Keratinocyte (primary cell): ENCODE measurements at regions not wholly inside any gene's neighbourhood (a gene's known extent, or its start where the extent isn't known, plus 50 kb on each side); places are given as distances from the start of the nearest gene placed in this dataset.
"Not testable (repeated sequence)": the region's sequence is repeated elsewhere in the genome, so short reads cannot be mapped to it uniquely, and the experiment has no call there.

ENCODE experiments used
- DNase-seq: peaks from one replicate; pipeline ENCODE4 v3.0.0-alpha.2; 2011; ENCODE audit warnings: low read depth, missing footprints, low spot score
- FAIRE-seq: peaks from 2 replicates; lab custom pipeline; 2011; peaks lifted over from hg19 to GRCh38; lab: Jason Lieb, UNC
- H2AFZ ChIP-seq: 2 replicates; pipeline ENCODE4 v1.6.0; 2012; ENCODE audit warnings: low read length, control low read depth, inconsistent platforms; ENCODE audit not compliant: control insufficient read depth
- H3K27ac ChIP-seq: 2 replicates; pipeline ENCODE4 v1.5.1; 2011; ENCODE audit warnings: low read length; ENCODE audit not compliant: control insufficient read depth, insufficient read depth
- H3K27me3 ChIP-seq: 3 replicates; pipeline ENCODE4 v1.6.0; 2011; ENCODE audit warnings: low read length; ENCODE audit not compliant: control insufficient read depth, insufficient read depth; ENCODE audit errors: extremely low read depth
- H3K36me3 ChIP-seq, 2 experiments: 2 replicates in 1 of 2; 3 replicates in 1 of 2; pipeline ENCODE4 v1.5.1; 2011; ENCODE audit warnings: low read length in 2 of 2, mild to moderate bottlenecking in 1 of 2; ENCODE audit not compliant: control insufficient read depth in 2 of 2, insufficient read depth in 2 of 2; ENCODE audit errors: extremely low read depth in 1 of 2
- H3K4me1 ChIP-seq: 3 replicates; pipeline ENCODE4 v1.5.1; 2011; ENCODE audit warnings: low read length; ENCODE audit not compliant: control insufficient read depth, insufficient read depth; ENCODE audit errors: extremely low read depth
- H3K4me2 ChIP-seq: 3 replicates; pipeline ENCODE4 v1.6.0; 2011; ENCODE audit warnings: low read depth, low read length; ENCODE audit not compliant: control insufficient read depth, insufficient read depth; ENCODE audit errors: extremely low read depth
- H3K4me3 ChIP-seq, 3 experiments: fragments of 200-600 bp in 1 of 3; sonication (generic) in 1 of 3; 2 replicates in 2 of 3; 3 replicates in 1 of 3; pipeline ENCODE4 v1.5.1; 2011 to 2016; ENCODE audit warnings: low read length in 3 of 3, mild to moderate bottlenecking in 3 of 3, control low read depth in 2 of 3, inconsistent platforms in 1 of 3, low read depth in 1 of 3, mixed read lengths in 1 of 3, mixed run types in 1 of 3, moderate library complexity in 1 of 3; ENCODE audit not compliant: control insufficient read depth in 2 of 3, insufficient read depth in 2 of 3; ENCODE audit errors: extremely low read depth in 1 of 3
- H3K79me2 ChIP-seq: 2 replicates; pipeline ENCODE4 v1.6.0; 2012; ENCODE audit warnings: low read length; ENCODE audit not compliant: control insufficient read depth, insufficient read depth
- H3K9ac ChIP-seq: 3 replicates; pipeline ENCODE4 v1.6.0; 2011; ENCODE audit warnings: low read length; ENCODE audit not compliant: control insufficient read depth, insufficient read depth; ENCODE audit errors: extremely low read depth
- H3K9me1 ChIP-seq: 3 replicates; pipeline ENCODE4 v1.6.0; 2011; ENCODE audit warnings: low read length; ENCODE audit not compliant: control insufficient read depth, insufficient read depth; ENCODE audit errors: extremely low read depth
- H3K9me3 ChIP-seq: 2 replicates; pipeline ENCODE4 v1.5.1; 2012; ENCODE audit warnings: low read depth, low read length; ENCODE audit not compliant: control insufficient read depth
- H4K20me1 ChIP-seq: 3 replicates; pipeline ENCODE4 v1.6.0; 2011; ENCODE audit warnings: low read length; ENCODE audit not compliant: control insufficient read depth, insufficient read depth; ENCODE audit errors: extremely low read depth
- CTCF ChIP-seq, 3 experiments: IDR thresholded peaks in 1 of 3; conservative IDR thresholded peaks in 1 of 3; optimal IDR thresholded peaks in 1 of 3; 2 replicates in 2 of 3; 3 replicates in 1 of 3; pipeline versions ENCODE3 to v1.5.1; 2011; ENCODE audit warnings: low read length in 3 of 3, mild to moderate bottlenecking in 3 of 3, moderate library complexity in 2 of 3, control low read depth in 1 of 3, inconsistent platforms in 1 of 3; ENCODE audit not compliant: insufficient read depth in 2 of 3; ENCODE audit errors: extremely low read depth in 1 of 3
- EZH2 ChIP-seq: IDR thresholded peaks from one replicate; pipeline ENCODE4 v1.6.1; 2012; ENCODE audit warnings: inconsistent platforms, mild to moderate bottlenecking, low read length, moderate library complexity
- dilution Hi-C: fragments of 300-500 bp; cut with MboI; formaldehyde crosslinking; loops from one replicate; pipeline ENCODE4 v1.7.0; 2020; ENCODE audit warnings: low sequenced_read_pairs; ENCODE audit not compliant: extremely low pct_ligation_motif_present

- H3K4me1 ChIP-seq = no peaks in the 10 kb centered on the region
- DNase-seq (no peak), FAIRE-seq (no peak)
- no peaks in the 10 kb centered on the region for H4K20me1 ChIP-seq
- no peak overlapping the region for H3K9ac ChIP-seq
- dilution Hi-C loops = no loop called here
- H3K4me3 ChIP-seq = no peak overlapping the region
- no peak overlapping the region for H3K4me2 ChIP-seq
- TF ChIP-seq CTCF (optimal IDR thresholded peaks at IDR 0.05 in 1 of 3, IDR thresholded peaks at IDR 0.05 in 1 of 3, conservative IDR thresholded peaks at IDR 0.05 in 1 of 3; ENCODE audit: extremely low read depth in 1 of 3, insufficient read depth in 2 of 3, low read length in 3 of 3) (peak in 1 of 3 experiments; percentile 10), EZH2 (no peak)
- no peaks in the 10 kb centered on the region for H3K79me2 ChIP-seq
- H3K27ac ChIP-seq = no peak overlapping the region
- no peaks in the 10 kb centered on the region for H3K27me3 ChIP-seq
- no peaks in the 10 kb centered on the region for H3K9me1 ChIP-seq
- H3K36me3 ChIP-seq = no peaks in the 10 kb centered on the region
- no peak overlapping the region for H2AFZ ChIP-seq
- peaks cover 3% of the 10 kb centered on the region for H3K9me3 ChIP-seq
These were observed 744.0 kb upstream of the SGO1 start for GRCh38 chr3:20930034-20930433.

GRCh38 chr3:20924646-20925385 is 738.8 kb upstream of the SGO1 start:
- FAIRE-seq = no peak

GRCh38 chr3:20921112-20921511 is 735.1 kb upstream of the SGO1 start:
- H3K36me3 ChIP-seq, H3K4me2 ChIP-seq, H3K4me1 ChIP-seq, H3K27ac ChIP-seq, dilution Hi-C loops, DNase-seq, H3K27me3 ChIP-seq, H3K9me1 ChIP-seq, H3K9ac ChIP-seq, H3K79me2 ChIP-seq, H3K9me3 ChIP-seq, H2AFZ ChIP-seq, FAIRE-seq, H3K4me3 ChIP-seq, H4K20me1 ChIP-seq: not testable (repeated sequence)

More at GRCh38 chr3:20924646-20925385, 738.8 kb upstream of the SGO1 start:
- no peaks in the 10 kb centered on the region for H3K27me3 ChIP-seq
- H3K79me2 ChIP-seq = no peaks in the 10 kb centered on the region
- H4K20me1 ChIP-seq = no peaks in the 10 kb centered on the region
- H3K9me3 ChIP-seq = no peaks in the 10 kb centered on the region
- dilution Hi-C loops = no loop called here
- no peak overlapping the region for H2AFZ ChIP-seq
- H3K36me3 ChIP-seq = no peaks in the 10 kb centered on the region
- H3K4me1 ChIP-seq = no peaks in the 10 kb centered on the region
- no peak for DNase-seq
- no peak overlapping the region for H3K4me3 ChIP-seq
- no peak overlapping the region for H3K4me2 ChIP-seq
- no peak overlapping the region for H3K27ac ChIP-seq
- H3K9me1 ChIP-seq = no peaks in the 10 kb centered on the region
- no peak for TF ChIP-seq CTCF (optimal IDR thresholded peaks at IDR 0.05 in 1 of 3, IDR thresholded peaks at IDR 0.05 in 1 of 3, conservative IDR thresholded peaks at IDR 0.05 in 1 of 3; ENCODE audit: extremely low read depth in 1 of 3, insufficient read depth in 2 of 3, low read length in 3 of 3)
- no peak for TF ChIP-seq EZH2
- no peak overlapping the region for H3K9ac ChIP-seq
